H9 (cell line): ENCODE measurements at regions not wholly inside any gene's neighbourhood (a gene's known extent, or its start where the extent isn't known, plus 50 kb on each side); places are given as distances from the start of the nearest gene placed in this dataset.

ENCODE experiments used
- DNase-seq: peaks from one replicate; pipeline ENCODE4 v3.0.0-alpha.2; 2017
- H2AFZ ChIP-seq: one replicate; pipeline ENCODE4 v1.6.1; 2013; ENCODE audit warnings: mild to moderate bottlenecking, low read length, control low read depth, moderate library complexity
- H2AK5ac ChIP-seq: 2 replicates; pipeline ENCODE4 v1.6.1; 2013; ENCODE audit warnings: low read length, control low read depth, mixed read lengths; ENCODE audit not compliant: insufficient read length
- H2BK120ac ChIP-seq: one replicate; pipeline ENCODE4 v1.6.1; 2013; ENCODE audit warnings: low read depth, mild to moderate bottlenecking, low read length, control low read depth, inconsistent platforms; ENCODE audit not compliant: poor library complexity, severe bottlenecking
- H2BK12ac ChIP-seq: 2 replicates; pipeline ENCODE4 v1.6.1; 2013; ENCODE audit warnings: low read length, control low read depth, mixed read lengths, low read depth; ENCODE audit not compliant: insufficient read length
- H2BK15ac ChIP-seq: 2 replicates; pipeline ENCODE4 v1.6.1; 2013; ENCODE audit warnings: low read depth, low read length, control low read depth
- H2BK20ac ChIP-seq: one replicate; pipeline ENCODE4 v1.6.1; 2013; ENCODE audit warnings: low read depth, mild to moderate bottlenecking, low read length, control low read depth, inconsistent platforms; ENCODE audit not compliant: poor library complexity, severe bottlenecking
- H2BK5ac ChIP-seq: 2 replicates; pipeline ENCODE4 v1.6.1; 2013; ENCODE audit warnings: low read length, control low read depth, mixed read lengths; ENCODE audit not compliant: insufficient read length
- H3K14ac ChIP-seq: 2 replicates; pipeline ENCODE4 v1.6.1; 2013; ENCODE audit warnings: low read length, control low read depth; ENCODE audit not compliant: insufficient read depth
- H3K18ac ChIP-seq: 2 replicates; pipeline ENCODE4 v1.6.1; 2013; ENCODE audit warnings: low read depth, mild to moderate bottlenecking, mixed read lengths, low read length, control low read depth; ENCODE audit not compliant: insufficient read length
- H3K23ac ChIP-seq: 2 replicates; pipeline ENCODE4 v1.6.1; 2013; ENCODE audit warnings: low read length, control low read depth, mixed read lengths, low read depth; ENCODE audit not compliant: insufficient read length
- H3K23me2 ChIP-seq: 2 replicates; pipeline ENCODE4 v1.6.1; 2013; ENCODE audit warnings: low read depth, mild to moderate bottlenecking, mixed read lengths, low read length, control low read depth; ENCODE audit not compliant: insufficient read length, poor library complexity, severe bottlenecking
- H3K27ac ChIP-seq: 2 replicates; pipeline ENCODE4 v1.5.1; 2013; ENCODE audit warnings: low read length, control low read depth, mixed read lengths, low read depth; ENCODE audit not compliant: insufficient read length
- H3K27me3 ChIP-seq: 2 replicates; pipeline ENCODE4 v1.6.1; 2013; ENCODE audit warnings: low read length, control low read depth, inconsistent platforms; ENCODE audit not compliant: insufficient read depth
- H3K4ac ChIP-seq: 2 replicates; pipeline ENCODE4 v1.6.1; 2013; ENCODE audit warnings: low read depth, mild to moderate bottlenecking, control low read depth, inconsistent platforms, low read length, moderate library complexity
- H3K4me1 ChIP-seq: 2 replicates; pipeline ENCODE4 v1.6.1; 2013; ENCODE audit warnings: low read length, control low read depth, inconsistent platforms; ENCODE audit not compliant: insufficient read depth
- H3K4me2 ChIP-seq: 2 replicates; pipeline ENCODE4 v1.6.1; 2013; ENCODE audit warnings: low read length, control low read depth, mixed read lengths; ENCODE audit not compliant: insufficient read length, insufficient read depth
- H3K56ac ChIP-seq: 2 replicates; pipeline ENCODE4 v1.6.1; 2013; ENCODE audit warnings: low read depth, mild to moderate bottlenecking, mixed read lengths, low read length, control low read depth; ENCODE audit not compliant: insufficient read length
- H3K79me1 ChIP-seq: 2 replicates; pipeline ENCODE4 v1.6.1; 2013; ENCODE audit warnings: low read depth, mild to moderate bottlenecking, moderate library complexity, low read length, control low read depth, inconsistent platforms; ENCODE audit not compliant: insufficient read depth, poor library complexity, severe bottlenecking
- H3K79me2 ChIP-seq: 2 replicates; pipeline ENCODE4 v1.6.1; 2013; ENCODE audit warnings: low read length, control low read depth, inconsistent platforms; ENCODE audit not compliant: insufficient read depth
- H3K9ac ChIP-seq: 2 replicates; pipeline ENCODE4 v1.6.1; 2013; ENCODE audit warnings: low read length, control low read depth, mixed read lengths; ENCODE audit not compliant: insufficient read length; ENCODE audit errors: extremely low read depth
- H3K9me3 ChIP-seq: one replicate; pipeline ENCODE4 v1.6.1; 2013; ENCODE audit warnings: low read depth, low read length, inconsistent platforms; ENCODE audit not compliant: control insufficient read depth
- H3T11ph ChIP-seq: one replicate; pipeline ENCODE4 v1.6.1; 2013; ENCODE audit warnings: mild to moderate bottlenecking, low read length, control low read depth, inconsistent platforms
- H4K20me1 ChIP-seq: one replicate; pipeline ENCODE4 v1.6.1; 2013; ENCODE audit not compliant: control insufficient read depth, insufficient read length, insufficient read depth
- H4K5ac ChIP-seq: 2 replicates; pipeline ENCODE4 v1.6.1; 2013; ENCODE audit warnings: low read depth, mild to moderate bottlenecking, mixed read lengths, low read length, control low read depth; ENCODE audit not compliant: insufficient read length
- H4K8ac ChIP-seq: replicated peaks from 2 replicates; pipeline ENCODE4 v1.6.1; 2013; ENCODE audit warnings: low read length, control low read depth, mixed read lengths, low read depth; ENCODE audit not compliant: insufficient read length
- H4K91ac ChIP-seq: 2 replicates; pipeline ENCODE4 v1.6.1; 2013; ENCODE audit warnings: low read depth, mild to moderate bottlenecking, moderate library complexity, mixed read lengths, low read length, control low read depth; ENCODE audit not compliant: insufficient read length
- H3K27ac Mint-ChIP-seq, 3 experiments: 2 replicates in 2 of 3; 3 replicates in 1 of 3; pipeline ENCODE4 v1.8.0; 2020 to 2021; ENCODE audit warnings: mixed read lengths in 3 of 3, mild to moderate bottlenecking in 1 of 3, moderate library complexity in 1 of 3
- H3K27me3 Mint-ChIP-seq: 2 replicates; pipeline ENCODE4 v1.8.0; 2021; ENCODE audit warnings: low read depth, mild to moderate bottlenecking, moderate library complexity, mixed read lengths
- H3K36me3 Mint-ChIP-seq, 3 experiments: 2 replicates in 2 of 3; 3 replicates in 1 of 3; pipeline ENCODE4 v1.8.0; 2020 to 2021; ENCODE audit warnings: low read depth in 3 of 3, mixed read lengths in 3 of 3; ENCODE audit not compliant: insufficient read depth in 1 of 3
- H3K4me1 Mint-ChIP-seq, 2 experiments: 2 replicates each; pipeline ENCODE4 v1.8.0; 2020; ENCODE audit warnings: mixed read lengths in 2 of 2
- H3K4me3 Mint-ChIP-seq, 2 experiments: 2 replicates in 1 of 2; 3 replicates in 1 of 2; pipeline ENCODE4 v1.8.0; 2020 to 2021; ENCODE audit warnings: mild to moderate bottlenecking in 2 of 2, mixed read lengths in 2 of 2, moderate library complexity in 1 of 2
- H3K9me3 Mint-ChIP-seq, 2 experiments: 2 replicates in 1 of 2; 3 replicates in 1 of 2; pipeline ENCODE4 v1.8.0; 2020; ENCODE audit warnings: mild to moderate bottlenecking in 2 of 2, mixed read lengths in 2 of 2, moderate library complexity in 1 of 2
- WGBS: extraction: QIAGEN DNeasy Blood & Tissue Kit; methylation state at CpG from one replicate; pipeline ENCODE4 v1.1.7; 2013; ENCODE audit warnings: missing lambda C conversion rate, low lambda C conversion rate, mixed read lengths; ENCODE audit not compliant: insufficient read length; ENCODE audit errors: extremely low coverage; 5-methylcytosine and 5-hydroxymethylcytosine counted together
- TF ChIP-seq, protein P1 (sequence below): fragments of 200-600 bp; sonication (generic); conservative IDR thresholded peaks from 3 replicates; pipeline ENCODE4 v1.8.0; 2021; ENCODE audit warnings: antibody characterized with exemption, mild to moderate bottlenecking

DNA sequence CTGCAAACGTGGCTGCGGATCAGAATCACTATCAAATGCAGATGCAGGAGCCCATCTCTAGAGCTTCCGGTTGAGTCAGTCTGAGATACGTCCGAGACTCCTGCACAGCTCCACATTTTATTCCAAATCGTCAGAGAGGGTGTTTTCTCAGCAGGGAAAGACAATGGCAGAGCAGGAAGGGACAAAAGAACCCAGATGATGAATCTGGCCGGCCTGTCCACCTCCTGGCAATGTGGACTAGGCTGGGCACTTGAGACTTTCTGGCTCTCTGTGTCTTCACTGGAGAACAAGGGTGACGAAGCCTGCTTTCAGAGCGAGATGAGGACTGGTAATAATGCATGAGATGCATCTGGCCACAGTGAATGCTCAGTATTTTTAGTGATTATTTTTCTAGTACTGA, 255.9 kb upstream of the MYT1L start:
- Histone ChIP-seq H3K4ac (no peak overlapping the region), H3K79me2 (no peaks in the 10 kb centered on the region), H2BK120ac (no peak overlapping the region), H2BK20ac (no peak overlapping the region), H3K23ac (no peak overlapping the region), H4K5ac (no peak overlapping the region), H4K8ac (no peak overlapping the region), H4K91ac (no peak overlapping the region), H3K27ac (no peak overlapping the region), H3K9ac (no peak overlapping the region), H3K18ac (no peak overlapping the region), H3K14ac (no peak overlapping the region), H2AK5ac (no peak overlapping the region), H3K23me2 (no peaks in the 10 kb centered on the region), H4K20me1 (no peaks in the 10 kb centered on the region), H3K79me1 (no peaks in the 10 kb centered on the region), H3K27me3 (no peaks in the 10 kb centered on the region), H3K4me1 (peaks cover 4% of the 10 kb centered on the region; the same call in 1 of the 2 replicates), H2BK12ac (no peak overlapping the region), H2BK15ac (no peak overlapping the region), H3K4me2 (no peak overlapping the region), H3T11ph (no peak overlapping the region), H3K9me3 (no peaks in the 10 kb centered on the region), H3K56ac (no peak overlapping the region), H2BK5ac (no peak overlapping the region), H2AFZ (no peak overlapping the region)
- no peak for DNase-seq
- Mint-ChIP-seq H3K36me3 (no peaks in the 10 kb centered on the region), H3K27me3 (peaks cover 7% of the 10 kb centered on the region), H3K4me3 (no peak overlapping the region), H3K27ac (no peak overlapping the region), H3K4me1 (peaks cover 14 to 15% of the 10 kb centered on the region in 2 experiments), H3K9me3 (no peaks in the 10 kb centered on the region)
- no CpG with 5 or more reads among the region's 9 CpGs for WGBS
- TF ChIP-seq, protein P1, sequence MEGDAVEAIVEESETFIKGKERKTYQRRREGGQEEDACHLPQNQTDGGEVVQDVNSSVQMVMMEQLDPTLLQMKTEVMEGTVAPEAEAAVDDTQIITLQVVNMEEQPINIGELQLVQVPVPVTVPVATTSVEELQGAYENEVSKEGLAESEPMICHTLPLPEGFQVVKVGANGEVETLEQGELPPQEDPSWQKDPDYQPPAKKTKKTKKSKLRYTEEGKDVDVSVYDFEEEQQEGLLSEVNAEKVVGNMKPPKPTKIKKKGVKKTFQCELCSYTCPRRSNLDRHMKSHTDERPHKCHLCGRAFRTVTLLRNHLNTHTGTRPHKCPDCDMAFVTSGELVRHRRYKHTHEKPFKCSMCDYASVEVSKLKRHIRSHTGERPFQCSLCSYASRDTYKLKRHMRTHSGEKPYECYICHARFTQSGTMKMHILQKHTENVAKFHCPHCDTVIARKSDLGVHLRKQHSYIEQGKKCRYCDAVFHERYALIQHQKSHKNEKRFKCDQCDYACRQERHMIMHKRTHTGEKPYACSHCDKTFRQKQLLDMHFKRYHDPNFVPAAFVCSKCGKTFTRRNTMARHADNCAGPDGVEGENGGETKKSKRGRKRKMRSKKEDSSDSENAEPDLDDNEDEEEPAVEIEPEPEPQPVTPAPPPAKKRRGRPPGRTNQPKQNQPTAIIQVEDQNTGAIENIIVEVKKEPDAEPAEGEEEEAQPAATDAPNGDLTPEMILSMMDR = no peak
